Mesenchymal stem cell (in vitro differentiated cells and primary cell): ENCODE measurements at regions not wholly inside any gene's neighbourhood (a gene's known extent, or its start where the extent isn't known, plus 50 kb on each side); places are given as distances from the start of the nearest gene placed in this dataset.

Experiments used
- DNase-seq: peaks from one replicate; pipeline ENCODE4 v3.0.0-alpha.2; 2013
- H2AFZ ChIP-seq: one replicate; pipeline ENCODE4 v1.6.1; 2013; ENCODE audit warnings: low read depth, mild to moderate bottlenecking, control low read depth, inconsistent platforms, low read length, moderate library complexity
- H2AK5ac ChIP-seq: 2 replicates; pipeline ENCODE4 v1.6.1; 2013; ENCODE audit warnings: low read length, moderate library complexity, mild to moderate bottlenecking, inconsistent platforms; ENCODE audit not compliant: severe bottlenecking
- H2BK120ac ChIP-seq: one replicate; pipeline ENCODE4 v1.6.1; 2013; ENCODE audit warnings: low read depth, mild to moderate bottlenecking, inconsistent platforms, low read length, moderate library complexity
- H2BK12ac ChIP-seq, 2 experiments: one replicate each; pipeline ENCODE4 v1.6.1; 2013; ENCODE audit warnings: inconsistent platforms in 2 of 2, low read length in 2 of 2, mild to moderate bottlenecking in 2 of 2, moderate library complexity in 2 of 2, control low read depth in 1 of 2
- H2BK15ac ChIP-seq: one replicate; pipeline ENCODE4 v1.6.1; 2013; ENCODE audit warnings: mild to moderate bottlenecking, low read depth, inconsistent platforms; ENCODE audit not compliant: poor library complexity, severe bottlenecking
- H2BK5ac ChIP-seq: 2 replicates; pipeline ENCODE4 v1.6.1; 2013; ENCODE audit warnings: low read depth, mild to moderate bottlenecking, low read length, control low read depth, inconsistent platforms; ENCODE audit not compliant: poor library complexity, severe bottlenecking
- H3K14ac ChIP-seq, 2 experiments: one replicate each; pipeline ENCODE4 v1.6.1; 2013; ENCODE audit warnings: inconsistent platforms in 2 of 2, low read length in 2 of 2, control low read depth in 1 of 2, mild to moderate bottlenecking in 1 of 2, moderate library complexity in 1 of 2
- H3K18ac ChIP-seq, 2 experiments: one replicate each; pipeline ENCODE4 v1.6.1; 2013; ENCODE audit warnings: inconsistent platforms in 2 of 2, low read length in 2 of 2, control low read depth in 1 of 2, low read depth in 1 of 2, mild to moderate bottlenecking in 1 of 2
- H3K23ac ChIP-seq, 2 experiments: one replicate each; pipeline ENCODE4 v1.6.1; 2013; ENCODE audit warnings: inconsistent platforms in 2 of 2, low read length in 2 of 2, mild to moderate bottlenecking in 2 of 2, moderate library complexity in 2 of 2, control low read depth in 1 of 2
- H3K27ac ChIP-seq: 2 replicates; pipeline ENCODE4 v1.5.1; 2013; ENCODE audit warnings: mild to moderate bottlenecking, moderate library complexity, low read length, control low read depth, inconsistent platforms; ENCODE audit not compliant: poor library complexity, severe bottlenecking
- H3K27me3 ChIP-seq, 2 experiments: 2 replicates each; pipeline versions ENCODE4 v1.6.1 to v1.7.0; 2013; ENCODE audit warnings: low read length in 2 of 2, mild to moderate bottlenecking in 2 of 2, moderate library complexity in 2 of 2, control low read depth in 1 of 2, inconsistent platforms in 1 of 2; ENCODE audit not compliant: control insufficient read depth in 1 of 2, insufficient read depth in 1 of 2
- H3K36me3 ChIP-seq, 2 experiments: 2 replicates each; pipeline versions ENCODE4 v1.6.1 to v1.7.0; 2013; ENCODE audit warnings: low read length in 2 of 2, control low read depth in 1 of 2, inconsistent platforms in 1 of 2, low read depth in 1 of 2, mild to moderate bottlenecking in 1 of 2; ENCODE audit not compliant: insufficient read depth in 2 of 2, control insufficient read depth in 1 of 2
- H3K4ac ChIP-seq, 2 experiments: one replicate each; pipeline ENCODE4 v1.6.1; 2013; ENCODE audit warnings: inconsistent platforms in 2 of 2, low read length in 2 of 2, mild to moderate bottlenecking in 2 of 2, moderate library complexity in 2 of 2, control low read depth in 1 of 2, low read depth in 1 of 2
- H3K4me1 ChIP-seq: 2 replicates; pipeline ENCODE4 v1.6.1; 2013; ENCODE audit warnings: low read depth, low read length, control low read depth; ENCODE audit not compliant: control insufficient read depth, insufficient read depth
- H3K4me2 ChIP-seq: 2 replicates; pipeline ENCODE4 v1.6.1; 2013; ENCODE audit warnings: low read length, mild to moderate bottlenecking, inconsistent platforms; ENCODE audit not compliant: poor library complexity, severe bottlenecking
- H3K4me3 ChIP-seq, 2 experiments: 2 replicates each; pipeline versions ENCODE4 v1.5.1 to v1.7.0; 2013; ENCODE audit warnings: low read length in 2 of 2, mild to moderate bottlenecking in 2 of 2, control low read depth in 1 of 2, low read depth in 1 of 2; ENCODE audit not compliant: insufficient read depth in 1 of 2
- H3K79me1 ChIP-seq: replicated peaks from 2 replicates; pipeline ENCODE4 v1.6.1; 2013; ENCODE audit warnings: mild to moderate bottlenecking, control low read depth, low read length, inconsistent platforms; ENCODE audit not compliant: poor library complexity, severe bottlenecking
- H3K9ac ChIP-seq: 2 replicates; pipeline ENCODE4 v1.7.0; 2013; ENCODE audit warnings: mild to moderate bottlenecking, low read length, moderate library complexity
- H3K9me3 ChIP-seq: 2 replicates; pipeline ENCODE4 v1.7.0; 2013; ENCODE audit warnings: mild to moderate bottlenecking, low read length; ENCODE audit not compliant: control insufficient read depth
- H4K8ac ChIP-seq: one replicate; pipeline ENCODE4 v1.6.1; 2013; ENCODE audit warnings: inconsistent platforms, mild to moderate bottlenecking, low read length, moderate library complexity
- H4K91ac ChIP-seq: one replicate; pipeline ENCODE4 v1.6.1; 2013; ENCODE audit warnings: mild to moderate bottlenecking, low read length, inconsistent platforms
- WGBS: methylation state at CpG from one replicate; pipeline ENCODE4 v1.1.7; 2013; ENCODE audit warnings: mixed read lengths; 5-methylcytosine and 5-hydroxymethylcytosine counted together

GRCh38 chr9:24932785-24933184 is 387.1 kb upstream of the IZUMO3 start:
- 80% methylated on average over 1 of the region's 2 CpGs for WGBS
- Histone ChIP-seq H3K27ac (no peak overlapping the region), H3K4me1 (no peaks in the 10 kb centered on the region), H4K8ac (no peak overlapping the region), H3K18ac (no peak overlapping the region), H2BK5ac (no peak overlapping the region), H3K9me3 (peaks cover 10% of the 10 kb centered on the region), H2BK120ac (no peak overlapping the region), H3K14ac (no peak overlapping the region), H2AK5ac (no peak overlapping the region), H4K91ac (no peak overlapping the region), H2BK15ac (no peak overlapping the region), H3K36me3 (no peaks in the 10 kb centered on the region), H3K9ac (no peak overlapping the region), H2AFZ (no peak overlapping the region), H3K23ac (no peak overlapping the region), H3K4me2 (no peak overlapping the region), H3K4ac (no peak overlapping the region), H3K4me3 (no peak overlapping the region), H2BK12ac (no peak overlapping the region), H3K79me1 (no peaks in the 10 kb centered on the region), H3K27me3 (no peaks in the 10 kb centered on the region)
- DNase-seq, result no peak

- Histone ChIP-seq H3K9me3 (peaks cover 10% of the 10 kb centered on the region), H2AFZ (no peak overlapping the region), H3K4me3 (no peak overlapping the region), H4K8ac (no peak overlapping the region), H3K18ac (no peak overlapping the region), H2BK5ac (no peak overlapping the region), H3K4me2 (no peak overlapping the region), H2BK120ac (no peak overlapping the region), H2AK5ac (no peak overlapping the region), H3K4ac (no peak overlapping the region), H2BK12ac (no peak overlapping the region), H3K9ac (no peak overlapping the region), H3K23ac (no peak overlapping the region), H3K27me3 (no peaks in the 10 kb centered on the region), H2BK15ac (no peak overlapping the region), H3K4me1 (no peaks in the 10 kb centered on the region), H3K27ac (no peak overlapping the region), H3K36me3 (no peaks in the 10 kb centered on the region), H4K91ac (no peak overlapping the region), H3K14ac (no peak overlapping the region), H3K79me1 (no peaks in the 10 kb centered on the region)
- DNase-seq, result no peak
- 33% methylated on average over 2 of the region's 3 CpGs for WGBS
Observed at GRCh38 chr9:24931894-24932293, 386.2 kb upstream of the IZUMO3 start.

- Histone ChIP-seq H3K4me2 (no peak overlapping the region), H2BK5ac (no peak overlapping the region), H3K18ac (no peak overlapping the region), H3K79me1 (no peaks in the 10 kb centered on the region), H3K4me3 (no peak overlapping the region), H4K91ac (no peak overlapping the region), H3K27me3 (no peaks in the 10 kb centered on the region), H3K4ac (no peak overlapping the region), H3K27ac (no peak overlapping the region), H3K9me3 (peaks cover 11% of the 10 kb centered on the region), H2AK5ac (no peak overlapping the region), H4K8ac (no peak overlapping the region), H2AFZ (no peak overlapping the region), H3K4me1 (no peaks in the 10 kb centered on the region), H2BK12ac (no peak overlapping the region), H2BK15ac (no peak overlapping the region), H2BK120ac (no peak overlapping the region), H3K36me3 (no peaks in the 10 kb centered on the region), H3K14ac (no peak overlapping the region), H3K23ac (no peak overlapping the region), H3K9ac (no peak overlapping the region)
- peak; percentile 52 for DNase-seq
Observed at GRCh38 chr9:24912767-24913166, 367.1 kb upstream of the IZUMO3 start.

GRCh38 chr9:24901319-24901718 is 355.6 kb upstream of the IZUMO3 start:
- no peak overlapping the region for H4K91ac ChIP-seq
- H3K4ac ChIP-seq, result no peak overlapping the region
- no peak overlapping the region for H2AFZ ChIP-seq
- H3K9me3 ChIP-seq, result no peaks in the 10 kb centered on the region
- H3K27ac ChIP-seq, result no peak overlapping the region
- H3K79me1 ChIP-seq, result no peaks in the 10 kb centered on the region
- H3K14ac ChIP-seq, result no peak overlapping the region
- no peak overlapping the region for H2BK120ac ChIP-seq
- no peaks in the 10 kb centered on the region for H3K4me1 ChIP-seq
- no peak overlapping the region for H2BK15ac ChIP-seq
- H3K23ac ChIP-seq, result no peak overlapping the region
- no peak for DNase-seq
- no peak overlapping the region for H3K18ac ChIP-seq
- H3K27me3 ChIP-seq, result no peaks in the 10 kb centered on the region
- H3K4me2 ChIP-seq, result no peak overlapping the region
- no peak overlapping the region for H3K4me3 ChIP-seq
- no peak overlapping the region for H2BK5ac ChIP-seq
- no peak overlapping the region for H3K9ac ChIP-seq
- H4K8ac ChIP-seq, result no peak overlapping the region
- no peaks in the 10 kb centered on the region for H3K36me3 ChIP-seq
- H2BK12ac ChIP-seq, result no peak overlapping the region
- H2AK5ac ChIP-seq, result no peak overlapping the region
